Activated naive CD4-positive, alpha-beta T cell treated with anti-CD3 and anti-CD28 coated beads, Interleukin-2, amount 50 U/mL, for 16 hours (primary cell): ENCODE measurements at regions not wholly inside any gene's neighbourhood (a gene's known extent, or its start where the extent isn't known, plus 50 kb on each side); places are given as distances from the start of the nearest gene placed in this dataset.
"Not testable (repeated sequence)": the region's sequence is repeated elsewhere in the genome, so short reads cannot be mapped to it uniquely, and the experiment has no call there.

ENCODE experiments used
- DNase-seq: peaks from one replicate; pipeline ENCODE4 v3.0.0-alpha.2; 2020

GRCh38 chr3:5358911-5359310 lies 171.4 kb downstream of the EDEM1 start:
- no peak for DNase-seq

- no peak for DNase-seq
Observed at GRCh38 chr3:5360453-5360852, 172.9 kb downstream of the EDEM1 start.

DNA sequence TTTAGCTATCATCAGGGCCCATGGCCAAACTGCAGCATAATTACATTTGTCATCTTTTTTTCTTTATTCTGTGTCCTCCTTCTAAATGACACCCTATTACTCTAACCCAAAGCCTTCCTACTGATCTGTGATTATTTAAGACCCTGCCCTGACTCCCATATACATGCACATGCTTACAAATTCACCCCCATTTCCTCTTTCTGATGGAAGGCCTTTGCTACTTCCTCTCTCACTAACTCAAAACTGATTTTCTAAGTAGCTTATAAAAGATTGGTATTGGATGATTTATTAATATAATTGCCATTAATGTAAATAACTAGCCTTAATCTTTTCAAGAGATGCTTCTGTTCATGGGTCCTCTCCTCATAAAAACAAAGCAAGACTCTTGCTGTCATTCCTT lies 179.2 kb downstream of the EDEM1 start:
- DNase-seq = no peak

DNA sequence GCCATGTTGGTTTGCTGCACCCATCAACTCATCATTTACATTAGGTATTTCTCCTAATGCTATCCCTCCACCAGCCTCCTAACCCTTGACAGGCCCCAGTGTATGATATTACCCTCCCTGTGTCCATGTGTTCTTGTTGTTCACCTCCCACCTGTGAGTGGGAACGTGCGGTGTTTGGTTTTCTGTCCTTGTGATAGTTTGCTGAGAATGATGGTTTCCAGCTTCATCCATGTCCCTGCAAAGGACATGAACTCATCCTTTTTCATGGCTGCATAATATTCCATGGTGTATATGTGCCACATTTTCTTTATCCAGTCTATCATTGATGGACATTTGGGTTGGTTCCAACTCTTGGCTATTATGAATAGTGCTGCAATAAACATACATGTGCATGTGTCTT lies 184.0 kb downstream of the EDEM1 start:
- DNase-seq = not testable (repeated sequence)

DNA sequence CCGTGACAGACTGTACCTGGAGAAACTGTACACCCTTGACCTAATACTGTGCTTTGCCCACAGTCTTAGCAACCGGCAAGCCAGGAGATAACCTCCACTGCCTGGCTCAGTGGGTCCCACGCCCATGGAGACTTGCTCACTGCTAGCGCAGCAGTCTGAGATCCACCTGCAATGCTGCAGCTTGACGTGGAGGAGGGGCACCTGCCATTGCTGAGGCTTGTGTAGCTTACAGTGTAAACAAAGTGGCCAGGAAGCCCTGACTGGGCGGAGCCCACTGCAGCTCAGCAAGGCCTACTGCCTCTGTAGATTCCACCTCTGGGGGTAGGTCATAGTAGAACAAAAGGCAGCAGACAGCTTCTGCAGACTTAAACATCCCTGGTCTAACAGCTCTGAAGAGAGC lies 189.3 kb downstream of the EDEM1 start:
- no peak for DNase-seq

DNA sequence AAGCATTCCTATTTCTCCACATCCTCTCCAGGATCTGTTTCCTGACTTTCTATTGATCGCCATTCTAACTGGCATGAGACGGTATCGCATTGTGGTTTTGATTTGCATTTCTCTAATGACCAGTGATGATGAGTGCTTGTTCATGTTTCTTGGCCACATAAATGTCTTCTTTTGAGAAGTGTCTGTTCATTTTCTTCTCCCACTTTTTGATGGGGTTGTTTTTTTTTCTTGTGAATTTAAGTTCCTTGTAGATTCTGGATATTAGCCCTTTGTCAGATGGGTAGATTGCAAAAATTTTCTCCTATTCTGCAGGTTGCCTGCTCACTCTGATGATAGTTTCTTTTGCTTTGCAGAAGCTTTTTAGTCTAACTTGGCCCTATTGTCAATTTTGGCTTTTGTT lies 191.8 kb downstream of the EDEM1 start:
- not testable (repeated sequence) for DNase-seq

GRCh38 chr3:5383486-5384263 lies 196.2 kb downstream of the EDEM1 start:
- not testable (repeated sequence) for DNase-seq

GRCh38 chr3:5384557-5385236 lies 197.2 kb downstream of the EDEM1 start:
- no peak for DNase-seq

GRCh38 chr3:5388091-5388490 lies 200.6 kb downstream of the EDEM1 start:
- no peak for DNase-seq

GRCh38 chr3:5389057-5389456 lies 201.6 kb downstream of the EDEM1 start:
- no peak for DNase-seq

DNA sequence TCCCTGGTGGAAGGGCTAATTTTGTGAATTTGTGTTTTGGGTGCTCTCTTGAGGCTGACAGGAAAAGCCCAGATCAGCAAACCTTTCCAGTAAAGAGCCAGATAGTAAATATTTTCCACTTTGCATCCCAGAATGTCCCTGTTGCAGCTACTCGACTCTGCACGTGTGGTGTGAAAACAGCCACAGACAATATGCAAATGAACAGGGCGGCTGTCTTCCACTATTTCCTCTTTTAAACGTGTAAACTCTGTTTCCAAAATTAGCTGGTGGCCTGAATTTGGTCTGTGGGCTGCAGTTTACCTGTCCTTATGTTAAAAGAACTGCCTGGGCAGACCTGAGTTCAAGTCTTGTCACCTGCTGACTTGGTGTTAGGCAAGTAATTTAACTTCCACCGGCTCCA lies 202.7 kb downstream of the EDEM1 start:
- no peak for DNase-seq

DNA sequence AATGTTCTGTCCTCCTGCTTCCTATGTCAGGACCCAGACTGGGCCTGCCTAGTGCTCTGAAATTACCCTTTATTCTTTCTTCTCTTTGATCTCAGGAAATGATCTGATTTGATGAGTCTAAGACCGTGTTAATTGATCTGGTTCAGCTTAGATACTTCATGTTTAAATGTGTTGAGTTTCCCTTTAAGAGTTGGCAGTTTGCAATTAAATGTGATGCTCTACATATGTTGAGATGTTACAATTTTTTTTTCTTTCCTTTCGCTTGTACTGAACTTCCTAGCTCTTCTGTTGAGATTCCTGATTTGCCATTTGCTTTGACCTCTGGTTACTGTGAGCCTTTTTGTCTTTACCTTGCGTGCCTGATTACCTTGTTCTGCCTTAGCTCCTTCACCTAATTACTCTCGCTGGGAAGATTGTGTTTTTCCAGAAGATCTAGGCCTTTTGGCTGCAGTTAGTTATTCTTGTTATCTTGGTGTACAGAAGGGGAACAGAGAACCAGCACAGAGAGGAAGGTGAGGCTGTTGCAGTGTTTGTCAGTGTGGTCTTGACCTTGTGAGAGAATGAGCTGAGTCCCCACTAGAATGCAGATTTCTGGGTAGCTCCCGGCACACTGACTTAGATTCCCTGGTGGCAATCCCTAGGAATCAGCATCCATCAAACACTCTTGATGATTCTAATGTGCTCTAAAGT lies 203.6 kb downstream of the EDEM1 start:
- no peak for DNase-seq

GRCh38 chr3:5401002-5401401 lies 213.5 kb downstream of the EDEM1 start:
- DNase-seq = no peak

DNA sequence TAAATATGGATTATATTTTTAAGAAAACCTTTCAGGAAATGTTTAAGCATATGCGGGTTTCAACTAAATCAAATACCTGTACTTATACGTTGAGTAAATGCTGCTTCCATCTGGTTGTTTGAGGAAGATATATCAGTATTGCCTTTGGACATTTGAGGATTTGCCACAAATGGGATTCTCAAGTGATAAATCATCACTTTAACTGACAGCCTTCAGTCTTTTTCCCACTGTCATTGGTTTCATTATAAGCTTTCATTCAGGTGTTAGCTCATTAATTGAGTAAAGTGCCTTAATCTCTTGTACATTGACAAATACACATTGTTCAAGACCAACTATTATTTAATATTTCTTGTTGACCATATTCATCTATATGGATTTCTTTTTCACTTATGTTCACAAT lies 217.2 kb downstream of the EDEM1 start:
- no peak for DNase-seq

GRCh38 chr3:5411786-5412185 lies 224.3 kb downstream of the EDEM1 start:
- no peak for DNase-seq

GRCh38 chr3:5423076-5423475 lies 235.6 kb downstream of the EDEM1 start:
- DNase-seq = no peak

GRCh38 chr3:5423523-5423922 lies 236.0 kb downstream of the EDEM1 start:
- no peak for DNase-seq

GRCh38 chr3:5425371-5425770 lies 237.9 kb downstream of the EDEM1 start:
- no peak for DNase-seq

DNA sequence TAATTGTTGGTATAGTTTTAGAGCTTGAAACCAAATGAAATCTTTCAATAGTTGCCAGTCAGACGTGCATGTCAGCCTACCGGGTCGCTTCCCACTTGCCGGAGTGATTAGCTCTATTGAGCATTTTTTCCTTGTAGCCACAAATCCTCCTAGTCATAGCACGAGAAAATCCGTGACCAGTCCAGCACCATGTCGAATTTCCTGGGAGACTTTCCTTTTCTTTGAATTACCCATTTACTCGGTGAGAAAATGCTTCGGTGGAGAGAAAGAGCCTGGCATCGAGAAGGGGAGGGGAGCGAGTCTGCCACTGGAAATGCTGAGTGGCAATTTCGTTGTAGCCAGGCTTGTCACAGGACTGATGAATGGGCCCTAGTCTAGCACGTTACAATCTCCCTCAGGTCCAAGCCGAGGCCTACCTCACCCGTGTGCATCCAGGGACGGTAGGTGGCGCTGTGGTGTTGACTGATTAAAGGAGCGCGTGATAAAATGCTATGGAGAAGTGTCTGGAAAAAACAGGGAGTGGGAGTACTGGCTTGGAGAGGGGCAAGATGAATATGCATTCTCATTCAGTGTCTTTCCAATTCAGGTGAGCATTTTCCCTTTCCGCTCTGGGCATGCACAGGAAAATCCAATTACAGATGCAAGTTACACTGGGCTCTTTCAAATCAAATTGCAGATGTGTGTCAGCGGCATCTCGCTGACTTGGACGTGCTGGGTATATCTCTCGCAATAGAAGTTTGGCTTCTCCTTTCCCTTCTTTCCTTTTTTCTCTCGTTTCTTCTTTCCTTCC lies 238.8 kb downstream of the EDEM1 start:
- DNase-seq = peak; percentile 58

- no peak for DNase-seq
Observed at GRCh38 chr3:5427021-5427420, 239.5 kb downstream of the EDEM1 start.

DNA sequence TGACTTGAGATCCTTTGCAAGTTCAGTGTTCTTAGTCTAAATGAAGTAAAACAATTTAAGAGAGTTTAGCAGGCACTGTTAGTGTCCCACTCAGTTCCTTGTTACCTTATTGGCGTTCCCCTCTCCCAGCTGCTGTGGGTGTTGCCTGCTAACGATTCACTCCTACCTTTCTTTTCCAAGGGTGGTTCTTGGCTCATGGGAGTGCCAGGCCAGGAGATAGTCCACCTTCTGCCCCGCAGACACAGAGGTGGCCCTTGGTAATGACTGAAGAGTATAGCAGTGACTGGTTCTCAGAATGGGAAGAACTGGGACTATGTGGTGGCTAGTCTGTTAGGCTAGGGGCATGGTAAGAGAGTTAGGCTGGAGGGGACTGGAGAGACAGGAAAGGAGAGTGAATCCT lies 240.4 kb downstream of the EDEM1 start:
- no peak for DNase-seq

GRCh38 chr3:5428607-5429516 lies 241.4 kb downstream of the EDEM1 start:
- DNase-seq = no peak
